ENCODE measurements at regions not wholly inside any gene's neighbourhood (a gene's known extent, or its start where the extent isn't known, plus 50 kb on each side); places are given as distances from the start of the nearest gene placed in this dataset.

DNA sequence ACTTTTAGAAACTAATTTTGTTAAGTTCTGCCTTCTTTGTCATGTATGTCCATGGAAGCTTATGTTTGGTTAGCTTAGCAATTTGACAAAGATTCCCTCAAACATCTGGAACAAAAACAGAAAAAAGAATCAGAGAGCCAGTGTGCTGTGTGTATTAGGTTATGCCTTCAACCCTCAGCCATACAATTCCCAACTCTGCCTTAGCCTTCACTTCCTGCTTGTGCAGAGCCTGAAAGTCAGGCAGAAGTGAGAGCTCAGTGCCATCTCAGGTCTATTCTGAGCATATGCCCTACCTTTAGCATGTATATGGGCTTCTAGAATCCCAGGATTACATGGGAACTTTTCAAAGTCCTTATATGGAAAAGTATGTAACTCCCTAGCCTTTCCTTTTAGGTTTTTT lies 58.2 kb upstream of the STOX2 start:
- Mint-ChIP-seq H3K27ac (no peak overlapping the region), H3K4me3 (no peak overlapping the region), H3K4me1 (no peaks in the 10 kb centered on the region), H3K9me3 (peaks cover 0 to 2% (median 0%) of the 10 kb centered on the region in 6 donors), H3K36me3 (no peaks in the 10 kb centered on the region), H3K27me3 (ENCODE audit: low read depth in 3 of 3) (peaks cover 3 to 14% (median 5%) of the 10 kb centered on the region in 3 donors)
- DNase-seq: no peak

- H3K4me1 Mint-ChIP-seq: no peaks in the 10 kb centered on the region
- peaks cover 3 to 10% (median 5%) of the 10 kb centered on the region in 3 donors for H3K27me3 Mint-ChIP-seq (ENCODE audit: low read depth in 3 of 3)
- H3K9me3 Mint-ChIP-seq: peaks cover 0 to 2% (median 0%) of the 10 kb centered on the region in 6 donors
- no peak overlapping the region for H3K4me3 Mint-ChIP-seq
- DNase-seq: no peak
- no peak overlapping the region for H3K27ac Mint-ChIP-seq
- H3K36me3 Mint-ChIP-seq: no peaks in the 10 kb centered on the region
These were observed 56.3 kb upstream of the STOX2 start for GRCh38 chr4:183848805-183849204.

DNA sequence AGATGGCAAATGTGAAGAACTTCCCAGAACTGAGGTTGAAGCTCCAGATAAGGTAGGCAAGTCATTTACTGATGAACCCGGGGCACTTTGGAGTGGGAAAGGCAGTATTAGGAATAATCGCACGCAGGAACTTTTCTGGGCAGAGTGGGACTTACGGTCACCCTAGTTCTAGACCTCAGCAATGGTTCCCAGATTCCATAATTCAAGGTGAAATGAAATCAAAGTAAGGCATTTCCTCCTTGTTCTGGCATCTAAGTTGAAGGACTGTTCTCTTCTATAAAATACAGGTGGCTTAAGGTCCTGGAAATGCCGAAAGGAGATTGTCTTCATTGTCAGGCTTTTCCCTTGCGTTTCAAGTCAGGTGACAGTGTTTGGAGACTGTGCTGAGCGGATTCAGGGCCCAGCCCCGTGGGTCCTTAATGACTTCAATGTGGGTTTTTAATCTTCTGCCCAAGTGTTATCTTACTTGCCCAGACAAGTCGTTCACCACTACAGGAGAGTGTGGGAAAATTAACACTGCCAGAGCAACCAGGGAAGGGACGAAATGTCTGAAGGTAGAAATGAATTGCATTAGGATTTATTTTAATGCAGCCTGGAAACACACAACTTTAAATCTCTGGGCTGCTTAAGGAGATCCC lies 52.1 kb upstream of the STOX2 start:
- Mint-ChIP-seq H3K27me3 (ENCODE audit: low read depth in 3 of 3) (peaks cover 2 to 7% (median 5%) of the 10 kb centered on the region in 3 donors), H3K27ac (no peak overlapping the region), H3K36me3 (no peaks in the 10 kb centered on the region), H3K9me3 (peaks cover 0 to 4% (median 0%) of the 10 kb centered on the region in 6 donors), H3K4me3 (no peak overlapping the region), H3K4me1 (no peaks in the 10 kb centered on the region)
- DNase-seq: no peak

GRCh38 chr4:183853548-183853940 lies 51.6 kb upstream of the STOX2 start:
- Mint-ChIP-seq H3K27me3 (ENCODE audit: low read depth in 3 of 3) (peaks cover 3 to 7% (median 5%) of the 10 kb centered on the region in 3 donors), H3K4me3 (no peak overlapping the region), H3K36me3 (no peaks in the 10 kb centered on the region), H3K4me1 (no peaks in the 10 kb centered on the region), H3K27ac (no peak overlapping the region), H3K9me3 (peaks cover 0 to 4% (median 0%) of the 10 kb centered on the region in 6 donors)
- DNase-seq: no peak

Measured in immature natural killer cell (primary cell).